Activated CD4-positive, alpha-beta memory T cell treated with anti-CD3 and anti-CD28 coated beads for 36 hours (primary cell): ENCODE measurements at regions not wholly inside any gene's neighbourhood (a gene's known extent, or its start where the extent isn't known, plus 50 kb on each side); places are given as distances from the start of the nearest gene placed in this dataset.

ENCODE experiments used
- CTCF ChIA-PET: fragments of 350-600 bp; sonication (Branson Sonifier 250); formaldehyde crosslinking; loops from one replicate; lab custom pipeline; 2021; ENCODE audit warnings: antibody characterized with exemption, inconsistent platforms; lab: Charles Lee
- POLR2A ChIA-PET: fragments of 350-600 bp; sonication (Branson Sonifier 250); formaldehyde crosslinking; loops from one replicate; lab custom pipeline; 2021; ENCODE audit warnings: antibody characterized with exemption; lab: Charles Lee
- DNase-seq: peaks from one replicate; pipeline ENCODE4 v3.0.0-alpha.2; 2020
- H3K27ac Mint-ChIP-seq: one replicate; pipeline ENCODE4 v1.8.0; 2021; ENCODE audit warnings: mixed read lengths
- H3K27me3 Mint-ChIP-seq: one replicate; pipeline ENCODE4 v1.8.0; 2021; ENCODE audit warnings: mixed read lengths
- H3K36me3 Mint-ChIP-seq: one replicate; pipeline ENCODE4 v1.8.0; 2021; ENCODE audit warnings: mixed read lengths
- H3K4me1 Mint-ChIP-seq: one replicate; pipeline ENCODE4 v1.8.0; 2021; ENCODE audit warnings: low read depth, mixed read lengths
- H3K4me3 Mint-ChIP-seq: one replicate; pipeline ENCODE4 v1.8.0; 2021; ENCODE audit warnings: mild to moderate bottlenecking, mixed read lengths
- H3K9me3 Mint-ChIP-seq: one replicate; pipeline ENCODE4 v1.8.0; 2021; ENCODE audit warnings: mixed read lengths
- intact Hi-C: fragments of 100-400 bp; cut with micrococcal nuclease; formaldehyde crosslinking; loops from one replicate; pipeline ENCODE4 v1.15.1; 2023

- Mint-ChIP-seq H3K9me3 (no peaks in the 10 kb centered on the region), H3K27ac (no peak overlapping the region), H3K27me3 (peaks cover 5% of the 10 kb centered on the region), H3K4me1 (no peaks in the 10 kb centered on the region), H3K36me3 (no peaks in the 10 kb centered on the region), H3K4me3 (no peak overlapping the region)
- POLR2A ChIA-PET: no interaction called here
- CTCF ChIA-PET: interaction anchor here (1.1 kb wide), 1 partner anchor 1005 kb away, joined by 3 read pairs; no protein-coding TSS in a partner anchor
- no peak for DNase-seq
- intact Hi-C loops: no loop called here
Observed at GRCh38 chr9:14433351-14434157, 119.6 kb upstream of the NFIB start.

DNA sequence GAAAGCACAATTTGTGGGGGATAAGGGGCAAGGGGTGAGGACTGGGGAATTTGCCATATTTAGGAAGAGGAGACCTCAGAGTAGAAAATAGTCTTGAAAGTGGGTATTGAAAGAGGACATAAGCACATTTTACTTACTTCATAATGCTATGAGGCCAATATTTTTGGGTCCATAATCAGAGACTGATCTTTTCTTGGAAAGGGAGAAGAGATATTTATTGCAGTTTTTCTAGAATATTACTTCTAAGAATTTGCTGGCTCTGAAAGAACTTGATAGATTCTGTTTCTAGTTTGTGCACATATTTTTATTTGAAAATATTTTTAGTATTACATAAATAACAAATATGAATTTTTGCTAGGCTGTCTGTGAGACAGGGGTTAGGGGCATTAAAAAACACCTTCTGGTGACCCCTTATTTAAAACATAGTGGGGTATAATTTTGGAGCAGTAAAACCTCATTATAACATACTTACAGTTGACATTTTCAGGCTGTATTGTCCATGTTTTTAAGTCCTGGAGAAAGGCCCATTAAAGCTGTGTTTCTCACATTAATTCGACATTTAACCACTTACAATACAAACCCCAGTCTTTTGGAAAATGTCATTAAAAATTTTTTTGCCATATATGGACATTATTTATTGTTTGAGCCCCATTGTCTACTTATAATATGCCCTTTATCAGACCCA is 118.9 kb upstream of the NFIB start:
- Mint-ChIP-seq H3K27ac (no peak overlapping the region), H3K27me3 (peaks cover 2% of the 10 kb centered on the region), H3K4me1 (no peaks in the 10 kb centered on the region), H3K36me3 (no peaks in the 10 kb centered on the region), H3K9me3 (no peaks in the 10 kb centered on the region), H3K4me3 (no peak overlapping the region)
- ChIA-PET POLR2A (no interaction called here), CTCF (interaction anchor here (0.6 kb wide), 1 partner anchor 100 kb away, joined by 3 read pairs; no protein-coding TSS in a partner anchor)
- intact Hi-C loops: no loop called here
- DNase-seq: no peak

- H3K4me1 Mint-ChIP-seq: no peaks in the 10 kb centered on the region
- peak; percentile 41 for DNase-seq
- CTCF ChIA-PET: interaction anchor here (0.6 to 1.3 kb wide), 6 partner anchors 13 to 1000 kb away, joined by 3 to 5 read pairs (median 3); no protein-coding TSS in a partner anchor
- POLR2A ChIA-PET: no interaction called here
- H3K4me3 Mint-ChIP-seq: no peak overlapping the region
- no peak overlapping the region for H3K27ac Mint-ChIP-seq
- H3K36me3 Mint-ChIP-seq: no peaks in the 10 kb centered on the region
- H3K27me3 Mint-ChIP-seq: peaks cover 5% of the 10 kb centered on the region
- H3K9me3 Mint-ChIP-seq: no peaks in the 10 kb centered on the region
- intact Hi-C loops: loop anchor here (10.0 kb wide), 1 partner anchor 1004 kb away; no protein-coding TSS in a partner anchor
Observed at GRCh38 chr9:14428781-14429230, 114.9 kb upstream of the NFIB start.

- no peaks in the 10 kb centered on the region for H3K4me1 Mint-ChIP-seq
- no peak for DNase-seq
- no peaks in the 10 kb centered on the region for H3K36me3 Mint-ChIP-seq
- ChIA-PET POLR2A (no interaction called here), CTCF (no interaction called here)
- intact Hi-C loops: loop anchor here (10.0 kb wide), 1 partner anchor 1003 kb away; no protein-coding TSS in a partner anchor
- H3K27ac Mint-ChIP-seq: no peak overlapping the region
- no peak overlapping the region for H3K4me3 Mint-ChIP-seq
- H3K27me3 Mint-ChIP-seq: peaks cover 5% of the 10 kb centered on the region
- H3K9me3 Mint-ChIP-seq: no peaks in the 10 kb centered on the region
Observed at GRCh38 chr9:14427419-14427818, 113.5 kb upstream of the NFIB start.

DNA sequence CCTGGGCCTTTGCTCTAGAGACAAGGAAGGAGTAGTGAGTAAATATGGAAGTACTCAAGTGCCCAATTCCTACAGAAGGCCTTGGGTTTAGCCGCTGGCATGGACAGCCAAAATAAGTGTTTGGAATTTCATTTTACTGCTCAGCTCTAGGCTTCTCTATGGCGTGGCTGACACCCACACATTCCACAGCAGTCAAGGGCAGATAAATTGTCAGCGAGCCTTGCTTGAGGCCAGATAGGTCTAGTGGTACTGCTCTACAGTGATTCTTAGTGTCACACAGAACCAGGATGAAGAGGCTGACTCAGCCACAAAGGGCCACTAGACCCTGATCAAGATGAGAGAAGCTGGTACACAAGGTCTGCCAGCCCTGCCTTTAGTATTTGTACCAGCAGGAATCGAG is 111.0 kb upstream of the NFIB start:
- Mint-ChIP-seq H3K27ac (no peak overlapping the region), H3K9me3 (no peaks in the 10 kb centered on the region), H3K4me3 (no peak overlapping the region), H3K36me3 (no peaks in the 10 kb centered on the region), H3K4me1 (no peaks in the 10 kb centered on the region), H3K27me3 (peaks cover 5% of the 10 kb centered on the region)
- no peak for DNase-seq
- ChIA-PET POLR2A (no interaction called here), CTCF (no interaction called here)
- intact Hi-C loops: loop anchor here (10.0 kb wide), 1 partner anchor 1000 kb away; no protein-coding TSS in a partner anchor

GRCh38 chr9:14424289-14424688 is 110.3 kb upstream of the NFIB start:
- Mint-ChIP-seq H3K27ac (no peak overlapping the region), H3K4me3 (no peak overlapping the region), H3K36me3 (no peaks in the 10 kb centered on the region), H3K4me1 (no peaks in the 10 kb centered on the region), H3K9me3 (no peaks in the 10 kb centered on the region), H3K27me3 (peaks cover 5% of the 10 kb centered on the region)
- CTCF ChIA-PET: no interaction called here
- DNase-seq: no peak
- POLR2A ChIA-PET: no interaction called here
- intact Hi-C loops: loop anchor here (10.0 kb wide), 1 partner anchor 999 kb away; no protein-coding TSS in a partner anchor

GRCh38 chr9:14423815-14424261 is 109.9 kb upstream of the NFIB start:
- H3K27ac Mint-ChIP-seq: no peak overlapping the region
- intact Hi-C loops: loop anchor here (10.0 kb wide), 1 partner anchor 999 kb away; no protein-coding TSS in a partner anchor
- DNase-seq: no peak
- no peaks in the 10 kb centered on the region for H3K9me3 Mint-ChIP-seq
- H3K36me3 Mint-ChIP-seq: no peaks in the 10 kb centered on the region
- ChIA-PET POLR2A (no interaction called here), CTCF (no interaction called here)
- no peak overlapping the region for H3K4me3 Mint-ChIP-seq
- peaks cover 5% of the 10 kb centered on the region for H3K27me3 Mint-ChIP-seq
- H3K4me1 Mint-ChIP-seq: no peaks in the 10 kb centered on the region

DNA sequence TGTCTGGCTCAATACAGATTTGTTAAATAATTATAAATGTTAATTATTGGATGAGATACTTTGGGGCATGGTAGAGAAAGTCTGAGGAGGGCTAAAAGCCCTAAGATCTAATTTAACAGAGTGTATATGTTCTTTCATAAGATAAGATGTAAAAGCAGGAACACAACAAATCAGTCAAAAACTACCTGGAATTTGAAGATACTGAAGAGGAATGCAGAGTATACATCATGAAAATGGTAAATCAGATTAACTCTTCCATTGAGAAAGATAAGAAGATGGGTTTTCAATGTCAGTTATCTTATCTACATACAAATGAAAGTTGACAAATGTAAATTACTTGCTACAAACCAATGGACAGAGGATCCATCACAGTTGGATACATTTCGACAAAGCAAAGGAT is 107.3 kb upstream of the NFIB start:
- Mint-ChIP-seq H3K9me3 (no peaks in the 10 kb centered on the region), H3K4me1 (no peaks in the 10 kb centered on the region), H3K4me3 (no peak overlapping the region), H3K27me3 (no peaks in the 10 kb centered on the region), H3K36me3 (no peaks in the 10 kb centered on the region), H3K27ac (no peak overlapping the region)
- CTCF ChIA-PET: interaction anchor here (0.6 kb wide), 1 partner anchor 347 kb away, joined by 5 read pairs; no protein-coding TSS in a partner anchor
- intact Hi-C loops: loop anchor here (10.0 kb wide), 1 partner anchor 996 kb away; no protein-coding TSS in a partner anchor
- POLR2A ChIA-PET: no interaction called here
- DNase-seq: no peak

GRCh38 chr9:14418941-14419937 is 105.3 kb upstream of the NFIB start:
- Mint-ChIP-seq H3K4me3 (no peak overlapping the region), H3K4me1 (no peaks in the 10 kb centered on the region), H3K9me3 (peaks cover 2% of the 10 kb centered on the region), H3K27ac (no peak overlapping the region), H3K36me3 (no peaks in the 10 kb centered on the region), H3K27me3 (no peaks in the 10 kb centered on the region)
- intact Hi-C loops: no loop called here
- POLR2A ChIA-PET: no interaction called here
- DNase-seq: no peak
- CTCF ChIA-PET: interaction anchor here (0.6 kb wide), 1 partner anchor 319 kb away, joined by 3 read pairs; no protein-coding TSS in a partner anchor

DNA sequence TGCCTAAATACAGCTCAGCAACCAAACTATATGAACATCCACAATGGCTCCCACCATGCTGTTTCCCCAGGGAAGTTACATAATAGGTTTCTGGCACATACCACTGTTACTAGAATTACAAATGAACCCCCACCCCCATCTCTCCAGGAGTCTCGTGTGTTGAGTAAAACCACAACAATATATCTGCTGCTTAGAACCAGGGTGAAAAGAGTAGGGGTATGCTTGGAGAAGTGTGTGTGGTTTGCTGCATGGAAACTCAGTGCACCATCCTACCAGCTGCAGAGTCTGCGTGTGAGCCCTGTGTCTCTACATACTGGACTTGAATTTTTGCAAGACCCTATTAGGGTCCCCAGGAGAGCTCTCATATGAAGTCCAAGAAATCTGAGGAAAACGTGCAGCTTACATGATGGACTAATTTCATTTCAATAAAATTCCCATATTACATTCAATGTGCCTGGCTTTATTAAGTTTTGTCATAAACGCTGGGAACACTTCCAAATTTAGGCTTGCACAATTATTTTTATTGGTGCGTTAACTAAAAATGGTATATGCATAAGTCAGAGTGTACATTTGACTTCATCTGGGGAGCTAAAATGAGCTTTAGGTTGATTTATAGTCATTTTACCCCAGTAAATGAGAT is 104.5 kb upstream of the NFIB start:
- no peaks in the 10 kb centered on the region for H3K4me1 Mint-ChIP-seq
- DNase-seq: no peak
- intact Hi-C loops: no loop called here
- no peaks in the 10 kb centered on the region for H3K36me3 Mint-ChIP-seq
- ChIA-PET POLR2A (no interaction called here), CTCF (interaction anchor here (0.6 kb wide), 1 partner anchor 320 kb away, joined by 3 read pairs; no protein-coding TSS in a partner anchor)
- H3K27ac Mint-ChIP-seq: no peak overlapping the region
- peaks cover 2% of the 10 kb centered on the region for H3K9me3 Mint-ChIP-seq
- H3K27me3 Mint-ChIP-seq: no peaks in the 10 kb centered on the region
- no peak overlapping the region for H3K4me3 Mint-ChIP-seq

- H3K27ac Mint-ChIP-seq: no peak overlapping the region
- no peak overlapping the region for H3K4me3 Mint-ChIP-seq
- DNase-seq: no peak
- intact Hi-C loops: no loop called here
- H3K27me3 Mint-ChIP-seq: no peaks in the 10 kb centered on the region
- CTCF ChIA-PET: no interaction called here
- POLR2A ChIA-PET: no interaction called here
- H3K9me3 Mint-ChIP-seq: peaks cover 2% of the 10 kb centered on the region
- no peaks in the 10 kb centered on the region for H3K36me3 Mint-ChIP-seq
- H3K4me1 Mint-ChIP-seq: no peaks in the 10 kb centered on the region
Observed at GRCh38 chr9:14417237-14417636, 103.3 kb upstream of the NFIB start.
